Cardiac muscle cell (in vitro differentiated cells and primary cell): ENCODE measurements at regions not wholly inside any gene's neighbourhood (a gene's known extent, or its start where the extent isn't known, plus 50 kb on each side); places are given as distances from the start of the nearest gene placed in this dataset.

Source experiments
- DNase-seq, 2 donors: peaks; one replicate each; pipeline versions ENCODE4 v3.0.0 to v3.0.0-alpha.2; 2010 to 2017; ENCODE audit warnings: low read depth in 1 of 2, low spot score in 1 of 2
- H3K27ac ChIP-seq: fragments of 200-600 bp; sonication (generic); 2 replicates; pipeline ENCODE4 v1.5.1; 2016
- H3K27me3 ChIP-seq: fragments of 200-600 bp; sonication (generic); 2 replicates; pipeline ENCODE4 v1.6.0; 2016; ENCODE audit warnings: control low read depth
- H3K36me3 ChIP-seq: fragments of 200-600 bp; sonication (generic); 2 replicates; pipeline ENCODE4 v1.5.1; 2016; ENCODE audit warnings: control low read depth
- H3K4me1 ChIP-seq: fragments of 200-600 bp; sonication (generic); 2 replicates; pipeline ENCODE4 v1.8.1; 2017; ENCODE audit warnings: low read depth, mild to moderate bottlenecking, mixed run types
- H3K4me3 ChIP-seq: fragments of 200-600 bp; sonication (generic); 2 replicates; pipeline ENCODE4 v1.5.1; 2016; ENCODE audit warnings: mild to moderate bottlenecking
- H3K9me3 ChIP-seq: fragments of 200-600 bp; sonication (generic); 2 replicates; pipeline ENCODE4 v1.5.1; 2017; ENCODE audit warnings: low read depth, mild to moderate bottlenecking, control low read depth
- CTCF ChIP-seq: IDR thresholded peaks from 2 replicates; pipeline ENCODE4 v1.5.1; 2012; ENCODE audit warnings: low read depth, mild to moderate bottlenecking, low read length

- no peak for TF ChIP-seq CTCF
Measured at GRCh38 chr5:61281686-61282085, 50.4 kb upstream of the ZSWIM6 start.

More at GRCh38 chr5:61281686-61282085, 50.4 kb upstream of the ZSWIM6 start:
- no peak for DNase-seq
- no peak overlapping the region for H3K27ac ChIP-seq
- H3K36me3 ChIP-seq = no peaks in the 10 kb centered on the region
- no peaks in the 10 kb centered on the region for H3K9me3 ChIP-seq
- H3K4me3 ChIP-seq = no peak overlapping the region
- H3K27me3 ChIP-seq = no peaks in the 10 kb centered on the region
- no peaks in the 10 kb centered on the region for H3K4me1 ChIP-seq
